ENCODE measurements at regions not wholly inside any gene's neighbourhood (a gene's known extent, or its start where the extent isn't known, plus 50 kb on each side); places are given as distances from the start of the nearest gene placed in this dataset.

DNA sequence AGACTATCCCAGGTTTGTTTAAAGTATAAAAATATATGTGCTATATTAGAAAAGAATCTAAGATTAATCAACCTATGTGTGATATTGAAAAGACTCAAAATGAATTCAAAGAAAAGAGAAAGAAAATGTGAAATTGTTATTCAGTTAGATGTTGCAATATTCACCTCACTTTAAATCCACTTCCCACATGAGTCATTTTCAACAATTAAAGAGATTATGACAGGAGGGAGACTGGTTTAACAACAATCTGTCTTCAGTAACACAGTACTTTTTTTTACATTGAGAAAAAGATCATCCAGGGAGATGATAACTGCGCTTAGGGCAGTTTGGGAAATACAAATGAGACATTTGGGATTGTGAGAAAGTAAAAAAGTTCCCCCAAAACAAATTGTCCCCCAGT, 1246.2 kb downstream of the SLITRK1 start:
- H3K9me3 Mint-ChIP-seq (ENCODE audit: insufficient read depth): peaks cover 2% of the 10 kb centered on the region
- Histone ChIP-seq H3K27ac (ENCODE audit: low read length in 2 of 2) (no peak overlapping the region), H3K9me3 (ENCODE audit: control extremely low read depth in 1 of 3, control insufficient read depth in 2 of 3, insufficient read depth in 1 of 3, low read length in 2 of 3) (peaks cover 0 to 4% (median 0%) of the 10 kb centered on the region in 3 donors), H3K4me1 (ENCODE audit: control insufficient read depth in 2 of 2, insufficient read depth in 2 of 2, low read length in 2 of 2) (no peaks in the 10 kb centered on the region), H3K9ac (ENCODE audit: low read length) (no peak overlapping the region), H4K20me1 (ENCODE audit: control insufficient read depth, insufficient read depth, low read length, poor library complexity, severe bottlenecking) (no peaks in the 10 kb centered on the region), H3K79me2 (ENCODE audit: control insufficient read depth, insufficient read depth, low read length) (no peaks in the 10 kb centered on the region), H2AFZ (ENCODE audit: insufficient read depth, low read depth, low read length, poor library complexity, severe bottlenecking) (no peak overlapping the region), H3K4me3 (ENCODE audit: control extremely low read depth in 1 of 5, extremely low read depth in 1 of 5, insufficient read depth in 1 of 5, low read depth in 2 of 5, low read length in 4 of 5) (no peak overlapping the region), H3K36me3 (replicated peaks in 1 of 2; ENCODE audit: control extremely low read depth in 1 of 2, control insufficient read depth in 1 of 2, extremely low read depth in 1 of 2, insufficient read depth in 2 of 2, low read length in 1 of 2) (no peaks in the 10 kb centered on the region), H3K27me3 (replicated peaks in 1 of 4; ENCODE audit: control extremely low read depth in 1 of 4, control insufficient read depth in 3 of 4, insufficient read depth in 4 of 4, low read length in 3 of 4) (no peaks in the 10 kb centered on the region), H3K4me2 (replicated peaks; ENCODE audit: low read depth, low read length, poor library complexity, severe bottlenecking) (no peak overlapping the region)
- ATAC-seq (ENCODE audit: low read depth): no peak
- no peak overlapping the region for H3K4me3 Mint-ChIP-seq
- ChIA-PET POLR2A (no interaction called here), CTCF (no interaction called here)
- no peaks in the 10 kb centered on the region for H3K27me3 Mint-ChIP-seq
- intact Hi-C loops (cut with micrococcal nuclease): no loop called here
- TF ChIP-seq, protein P1, sequence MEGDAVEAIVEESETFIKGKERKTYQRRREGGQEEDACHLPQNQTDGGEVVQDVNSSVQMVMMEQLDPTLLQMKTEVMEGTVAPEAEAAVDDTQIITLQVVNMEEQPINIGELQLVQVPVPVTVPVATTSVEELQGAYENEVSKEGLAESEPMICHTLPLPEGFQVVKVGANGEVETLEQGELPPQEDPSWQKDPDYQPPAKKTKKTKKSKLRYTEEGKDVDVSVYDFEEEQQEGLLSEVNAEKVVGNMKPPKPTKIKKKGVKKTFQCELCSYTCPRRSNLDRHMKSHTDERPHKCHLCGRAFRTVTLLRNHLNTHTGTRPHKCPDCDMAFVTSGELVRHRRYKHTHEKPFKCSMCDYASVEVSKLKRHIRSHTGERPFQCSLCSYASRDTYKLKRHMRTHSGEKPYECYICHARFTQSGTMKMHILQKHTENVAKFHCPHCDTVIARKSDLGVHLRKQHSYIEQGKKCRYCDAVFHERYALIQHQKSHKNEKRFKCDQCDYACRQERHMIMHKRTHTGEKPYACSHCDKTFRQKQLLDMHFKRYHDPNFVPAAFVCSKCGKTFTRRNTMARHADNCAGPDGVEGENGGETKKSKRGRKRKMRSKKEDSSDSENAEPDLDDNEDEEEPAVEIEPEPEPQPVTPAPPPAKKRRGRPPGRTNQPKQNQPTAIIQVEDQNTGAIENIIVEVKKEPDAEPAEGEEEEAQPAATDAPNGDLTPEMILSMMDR (IDR thresholded peaks at IDR 0.05): no peak
- WGBS (ENCODE audit: insufficient coverage): no CpG with 5 or more reads among the region's 1 CpG
- no peak overlapping the region for H3K27ac Mint-ChIP-seq
- no peak for DNase-seq
- no peaks in the 10 kb centered on the region for H3K4me1 Mint-ChIP-seq

DNA sequence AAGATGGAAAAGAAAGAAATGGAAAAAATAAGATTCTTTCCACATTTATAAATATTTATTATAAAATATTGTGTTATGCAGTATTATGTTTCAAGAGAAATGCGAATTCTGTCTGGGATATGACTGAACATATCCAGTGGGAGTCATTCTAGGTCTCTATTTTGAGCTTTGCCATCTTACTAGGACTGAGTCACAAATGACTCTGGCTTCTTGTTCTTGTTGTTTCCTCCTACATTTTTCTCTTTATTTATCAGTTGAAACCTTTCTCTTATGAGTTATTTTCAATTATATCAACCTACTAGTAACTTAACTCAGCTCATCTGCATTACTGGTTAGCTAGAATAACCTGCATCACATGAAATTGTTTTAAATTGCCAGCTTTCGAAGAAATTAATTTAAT, 1247.3 kb downstream of the SLITRK1 start:
- TF ChIP-seq EZH2 (IDR thresholded peaks at IDR 0.05; ENCODE audit: borderline replicate concordance, insufficient read depth, low read depth, low read length, poor library complexity, severe bottlenecking): no peak
- TF ChIP-seq, protein P1 (IDR thresholded peaks at IDR 0.05): no peak
- Histone ChIP-seq H3K4me3 (ENCODE audit: control extremely low read depth in 1 of 5, extremely low read depth in 1 of 5, insufficient read depth in 1 of 5, low read depth in 2 of 5, low read length in 4 of 5) (no peak overlapping the region), H3K9me3 (ENCODE audit: control extremely low read depth in 1 of 3, control insufficient read depth in 2 of 3, insufficient read depth in 1 of 3, low read length in 2 of 3) (no peaks in the 10 kb centered on the region), H3K4me2 (replicated peaks; ENCODE audit: low read depth, low read length, poor library complexity, severe bottlenecking) (no peak overlapping the region), H3K27me3 (replicated peaks in 1 of 4; ENCODE audit: control extremely low read depth in 1 of 4, control insufficient read depth in 3 of 4, insufficient read depth in 4 of 4, low read length in 3 of 4) (no peaks in the 10 kb centered on the region), H3K36me3 (replicated peaks in 1 of 2; ENCODE audit: control extremely low read depth in 1 of 2, control insufficient read depth in 1 of 2, extremely low read depth in 1 of 2, insufficient read depth in 2 of 2, low read length in 1 of 2) (no peaks in the 10 kb centered on the region), H2AFZ (ENCODE audit: insufficient read depth, low read depth, low read length, poor library complexity, severe bottlenecking) (no peak overlapping the region), H3K4me1 (ENCODE audit: control insufficient read depth in 2 of 2, insufficient read depth in 2 of 2, low read length in 2 of 2) (no peaks in the 10 kb centered on the region), H3K79me2 (ENCODE audit: control insufficient read depth, insufficient read depth, low read length) (no peaks in the 10 kb centered on the region), H3K9ac (ENCODE audit: low read length) (no peak overlapping the region), H4K20me1 (ENCODE audit: control insufficient read depth, insufficient read depth, low read length, poor library complexity, severe bottlenecking) (no peaks in the 10 kb centered on the region), H3K27ac (ENCODE audit: low read length in 2 of 2) (no peak overlapping the region)
- intact Hi-C loops (cut with micrococcal nuclease): no loop called here
- Mint-ChIP-seq H3K27ac (no peak overlapping the region), H3K9me3 (ENCODE audit: insufficient read depth) (peaks cover 2% of the 10 kb centered on the region), H3K27me3 (no peaks in the 10 kb centered on the region), H3K4me1 (no peaks in the 10 kb centered on the region), H3K4me3 (no peak overlapping the region)
- ChIA-PET POLR2A (no interaction called here), CTCF (no interaction called here)
- no CpG with 5 or more reads among the region's 2 CpGs for WGBS (ENCODE audit: insufficient coverage)
- DNase-seq: no peak
- no peak for ATAC-seq (ENCODE audit: low read depth)
